Iris pigment epithelial cell (primary cell): ENCODE measurements at regions not wholly inside any gene's neighbourhood (a gene's known extent, or its start where the extent isn't known, plus 50 kb on each side); places are given as distances from the start of the nearest gene placed in this dataset.

Experiments
- DNase-seq: peaks from one replicate; pipeline ENCODE4 v3.0.0-alpha.2; 2011; ENCODE audit warnings: low read depth

DNA sequence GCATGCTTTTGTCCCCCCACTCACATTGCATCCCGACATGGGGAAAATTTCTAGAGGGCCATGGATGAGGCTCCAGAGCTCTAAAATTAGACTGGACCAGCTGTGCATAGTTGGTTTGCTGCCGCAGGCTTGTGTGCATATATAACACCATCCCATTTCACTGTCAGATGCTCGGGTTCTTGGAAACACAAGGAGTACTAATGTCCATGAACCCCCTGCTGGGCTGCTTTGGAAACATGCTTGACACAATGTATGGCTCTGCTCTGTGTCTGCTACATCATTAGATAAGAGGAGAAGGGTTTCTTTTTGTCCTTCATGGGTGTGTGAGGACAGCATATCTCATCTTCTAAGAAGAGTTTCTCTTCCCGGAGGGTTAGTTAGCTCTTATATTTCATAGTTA is 292.1 kb upstream of the RORB start:
- DNase-seq: no peak

- DNase-seq: no peak
Observed at GRCh38 chr9:74218385-74219063, 278.6 kb upstream of the RORB start.

DNA sequence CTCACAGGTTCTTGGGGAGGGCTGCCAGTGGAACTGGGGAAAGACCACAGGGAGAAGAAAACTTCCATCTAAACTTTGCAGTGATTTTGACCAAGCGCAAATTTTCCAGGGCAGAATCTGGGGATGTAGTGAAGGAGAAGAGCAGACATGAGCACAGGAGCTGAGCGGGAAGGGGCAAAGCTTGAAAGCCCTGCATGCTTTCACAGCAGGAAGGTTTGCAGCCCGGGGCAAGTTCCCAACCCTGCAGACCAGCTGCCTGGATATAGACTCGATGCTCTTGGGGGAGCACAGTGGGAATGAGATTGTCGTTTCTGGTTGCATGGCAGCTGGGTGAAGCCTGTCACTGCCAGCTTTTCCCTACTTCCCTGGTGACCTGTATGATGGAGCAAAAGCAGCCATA is 276.8 kb upstream of the RORB start:
- no peak for DNase-seq

GRCh38 chr9:74236857-74237256 is 260.3 kb upstream of the RORB start:
- DNase-seq: no peak

- DNase-seq: no peak
Observed at GRCh38 chr9:74245866-74246497, 251.2 kb upstream of the RORB start.

GRCh38 chr9:74255489-74255984 is 241.6 kb upstream of the RORB start:
- DNase-seq: no peak

- DNase-seq: no peak
Observed at GRCh38 chr9:74275872-74276508, 221.1 kb upstream of the RORB start.

- no peak for DNase-seq
Observed at GRCh38 chr9:74277532-74277931, 219.6 kb upstream of the RORB start.

DNA sequence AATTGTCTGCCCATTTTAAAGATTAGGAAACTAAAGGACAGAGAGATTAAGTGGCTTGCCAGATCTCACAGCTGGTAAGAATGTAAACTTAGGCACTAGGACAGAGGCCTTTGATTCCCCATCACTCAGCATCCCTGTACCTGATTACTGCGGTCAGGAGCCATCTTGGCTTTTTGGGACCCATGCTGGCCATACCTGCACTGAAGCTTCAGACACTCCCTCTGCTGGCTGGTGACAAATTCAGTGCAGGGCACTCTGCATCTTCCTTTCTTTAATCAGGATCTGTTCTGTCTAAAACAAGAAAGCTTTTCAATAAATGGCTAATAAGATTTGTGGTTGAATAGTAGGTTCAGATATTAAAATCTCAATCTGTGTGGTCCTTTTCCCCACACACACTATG is 215.5 kb upstream of the RORB start:
- no peak for DNase-seq

DNA sequence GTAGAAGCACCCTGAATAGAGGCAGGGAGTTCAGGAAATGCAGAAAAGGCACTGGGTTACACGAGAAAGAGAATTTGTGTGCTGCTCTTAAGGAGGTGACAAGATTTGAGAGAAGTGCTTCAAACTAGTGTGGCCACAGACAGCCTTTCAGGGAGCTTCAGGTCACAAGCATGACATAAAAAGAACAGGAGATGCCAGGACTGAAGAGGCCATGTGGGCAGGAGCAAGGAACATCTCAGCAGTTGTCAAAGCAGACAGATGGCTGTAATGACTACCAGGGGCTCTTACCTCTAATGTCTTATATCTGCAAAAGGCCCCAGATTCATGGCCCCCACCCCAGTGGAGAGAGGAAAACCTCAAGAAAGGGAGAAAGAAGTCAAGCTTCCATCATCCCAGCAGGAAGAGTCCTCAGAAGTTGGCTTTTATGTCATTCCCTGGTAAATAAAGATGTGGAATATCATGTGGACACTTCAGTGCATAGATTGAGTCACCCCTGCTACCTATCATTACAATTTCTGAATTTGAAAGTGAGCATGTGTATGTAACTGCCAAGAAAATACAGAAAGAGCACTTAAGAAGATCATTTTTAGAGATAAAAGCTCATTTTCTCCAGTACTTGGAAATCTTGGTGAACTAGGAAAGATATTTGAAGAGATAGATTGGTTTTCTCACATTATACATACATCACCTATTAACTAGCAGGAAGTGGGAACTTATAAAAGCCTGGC is 214.4 kb upstream of the RORB start:
- no peak for DNase-seq

- DNase-seq: peak; percentile 36
Observed at GRCh38 chr9:74284581-74285450, 212.3 kb upstream of the RORB start.

GRCh38 chr9:74293479-74293878 is 203.7 kb upstream of the RORB start:
- DNase-seq: no peak

DNA sequence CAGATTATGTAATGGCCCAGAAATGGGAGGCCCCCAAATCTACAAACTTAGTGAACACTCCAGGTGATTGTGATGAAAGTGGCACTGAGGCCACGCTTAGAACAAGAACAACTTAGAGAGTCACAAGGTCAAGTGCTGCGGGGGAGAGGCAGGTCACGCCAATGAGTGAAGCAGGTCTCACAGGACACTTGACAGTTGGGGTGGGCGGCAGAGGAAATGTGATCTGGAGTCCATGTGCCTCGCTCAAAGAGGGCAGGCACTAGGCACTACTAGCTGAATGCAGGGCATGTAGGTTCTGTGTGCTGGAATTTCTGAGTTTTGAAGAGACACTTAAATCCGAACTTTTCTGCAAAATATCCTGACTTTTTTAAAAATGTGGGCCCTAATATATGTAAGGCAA is 193.2 kb upstream of the RORB start:
- no peak for DNase-seq

DNA sequence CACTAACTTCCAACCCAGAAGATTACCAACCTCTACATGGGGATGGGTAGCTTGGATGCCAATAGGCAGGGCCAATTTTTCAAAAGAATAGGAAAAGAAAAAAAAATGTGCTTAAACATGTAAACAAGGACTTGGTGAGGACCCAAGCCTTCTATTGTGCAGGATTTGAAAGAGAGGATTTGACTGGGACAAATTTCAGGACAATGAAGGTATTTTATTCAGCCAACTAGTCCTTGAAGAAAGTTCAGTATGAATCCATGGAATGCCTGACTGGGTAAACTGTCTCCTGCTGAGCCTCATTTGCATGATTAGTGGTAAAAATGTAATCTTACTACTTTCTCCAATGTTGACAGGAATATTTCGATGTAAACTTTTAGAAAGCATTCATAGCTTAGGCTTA is 192.5 kb upstream of the RORB start:
- no peak for DNase-seq

GRCh38 chr9:74309654-74310053 is 187.5 kb upstream of the RORB start:
- no peak for DNase-seq

DNA sequence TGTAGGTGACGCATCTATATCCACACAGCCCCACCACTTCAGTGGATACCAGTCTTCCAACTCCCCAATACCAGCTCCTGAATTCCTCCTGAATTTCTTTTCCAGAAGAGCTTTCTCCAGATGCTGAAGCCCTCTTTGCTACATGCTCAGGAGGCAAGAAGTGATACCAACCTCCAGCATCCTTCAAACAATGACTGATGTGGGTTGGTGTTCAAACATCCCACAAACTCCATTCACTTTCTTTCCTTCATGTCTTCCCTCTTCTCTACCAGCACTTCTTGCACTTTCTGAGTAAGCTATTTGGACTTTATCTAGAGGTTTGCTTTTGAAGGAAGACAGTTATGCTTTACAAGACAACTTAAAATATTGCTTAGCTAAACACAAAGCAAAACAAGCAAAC is 179.9 kb upstream of the RORB start:
- DNase-seq: no peak

- DNase-seq: no peak
Observed at GRCh38 chr9:74321396-74321795, 175.7 kb upstream of the RORB start.

DNA sequence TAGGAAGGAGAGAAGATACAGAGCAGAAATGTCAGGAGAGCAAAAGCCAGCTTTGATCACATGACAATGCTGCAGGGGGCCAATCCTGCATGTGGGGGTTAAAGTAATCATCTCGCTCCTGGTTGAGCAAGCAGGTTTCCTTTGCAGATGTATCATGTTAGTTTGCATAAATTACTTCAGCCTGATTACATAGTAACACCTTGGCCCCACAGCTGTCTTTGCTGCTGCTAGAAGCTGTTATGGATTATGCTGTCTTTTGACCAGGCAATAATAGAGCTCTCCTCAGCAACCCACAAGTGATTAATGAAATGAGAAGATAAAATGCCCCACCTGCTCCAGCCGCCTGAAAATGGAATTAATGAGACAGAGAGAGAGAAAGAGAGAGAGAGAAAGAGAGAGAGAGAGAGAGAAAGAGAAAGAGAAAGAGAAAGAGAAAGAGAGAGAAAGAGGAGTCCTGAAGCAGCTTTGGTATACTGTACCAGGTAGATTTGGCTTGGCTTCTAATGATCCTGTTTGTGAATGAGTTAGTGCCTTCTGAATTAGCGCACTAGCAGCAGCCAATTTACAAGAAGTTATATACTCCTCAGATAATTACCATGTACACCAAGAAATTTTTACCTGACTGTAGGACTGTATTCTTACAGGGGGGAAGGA is 174.3 kb upstream of the RORB start:
- DNase-seq: no peak

DNA sequence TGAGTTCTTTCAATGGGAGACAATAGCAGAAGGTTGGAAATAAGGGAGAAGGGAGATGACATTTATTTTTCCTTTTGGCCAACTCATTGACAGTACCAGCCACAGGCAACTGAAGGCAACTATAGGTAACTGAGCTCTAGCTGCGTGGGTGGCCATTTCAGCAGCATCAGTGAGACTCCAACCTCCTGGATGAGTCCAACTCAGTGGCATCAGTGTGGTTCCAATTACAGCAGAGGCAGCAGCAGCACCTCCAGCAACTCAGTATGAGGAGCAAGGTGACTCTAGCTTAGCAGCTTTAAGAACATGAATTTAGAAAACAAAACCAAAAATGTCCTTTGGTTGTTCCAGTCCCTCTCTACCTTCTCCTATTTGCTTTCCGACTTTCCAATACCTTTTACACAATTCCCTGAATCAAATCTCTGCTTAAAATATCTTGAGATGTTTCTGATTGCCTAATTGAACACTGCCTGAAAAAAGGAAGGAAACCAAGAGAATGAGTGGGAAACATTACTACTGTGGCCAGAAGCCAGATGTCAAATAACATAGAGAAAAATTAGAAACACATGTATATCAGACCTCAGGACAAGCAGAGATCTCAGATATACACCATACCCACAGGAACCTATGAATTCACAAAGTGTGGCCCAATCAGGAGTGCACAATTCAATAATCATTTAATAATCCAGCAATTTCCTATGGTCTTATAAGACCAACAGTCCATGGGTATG is 166.5 kb upstream of the RORB start:
- no peak for DNase-seq

GRCh38 chr9:74331607-74332006 is 165.5 kb upstream of the RORB start:
- no peak for DNase-seq
